IPS-18c (cell line): ENCODE measurements at regions not wholly inside any gene's neighbourhood (a gene's known extent, or its start where the extent isn't known, plus 50 kb on each side); places are given as distances from the start of the nearest gene placed in this dataset.

Experiments
- H3K4me3 ChIP-seq: 2 replicates; pipeline ENCODE4 v1.7.0; 2013; ENCODE audit warnings: low read depth, mild to moderate bottlenecking, low read length, moderate library complexity; ENCODE audit not compliant: insufficient read depth
- H3K9me3 ChIP-seq: one replicate; pipeline ENCODE4 v1.6.1; 2013; ENCODE audit warnings: mild to moderate bottlenecking, low read length, moderate library complexity; ENCODE audit not compliant: control insufficient read depth, insufficient read depth

DNA sequence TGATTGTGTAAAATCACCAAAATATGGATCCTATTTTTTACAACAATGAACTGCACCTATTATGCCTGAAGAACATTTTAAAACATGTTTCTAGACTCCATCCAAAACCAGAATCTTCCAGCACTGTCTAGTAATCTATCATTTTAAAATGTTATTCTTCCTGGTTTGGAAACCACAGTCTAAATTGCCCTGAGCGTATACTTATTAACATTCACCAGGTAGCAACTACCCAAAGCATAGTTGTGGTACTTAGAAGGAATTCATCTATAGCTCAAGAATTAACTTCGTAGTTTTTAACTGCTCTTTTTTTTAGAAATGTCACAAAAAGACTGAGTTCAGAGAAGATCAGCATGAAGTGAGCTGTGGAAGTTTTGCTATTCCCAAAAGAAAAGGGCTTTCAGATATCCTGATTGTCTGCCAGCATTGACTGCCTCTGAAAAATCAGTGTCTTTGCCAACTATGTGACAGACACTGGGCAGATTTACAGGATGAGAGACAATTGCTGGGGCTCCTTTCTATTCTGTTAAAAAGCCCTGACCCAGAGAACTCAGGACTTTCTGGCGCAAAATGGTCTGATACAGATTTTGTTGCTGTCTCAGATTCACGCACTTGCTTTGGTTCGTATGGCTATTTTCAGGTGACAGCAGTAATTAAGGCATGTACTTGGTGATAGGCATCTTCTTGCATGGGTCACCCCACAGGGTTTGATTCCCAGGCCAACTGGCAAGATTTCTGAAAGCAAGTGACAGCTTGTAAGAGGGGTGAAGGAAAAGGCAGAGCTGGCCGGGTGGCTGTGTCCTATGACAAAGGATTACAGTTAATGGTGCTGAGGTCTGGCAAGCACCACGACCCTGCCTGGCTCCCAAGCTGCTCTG, 152.5 kb upstream of the RAI14 start:
- Histone ChIP-seq H3K4me3 (no peak overlapping the region), H3K9me3 (no peaks in the 10 kb centered on the region)

DNA sequence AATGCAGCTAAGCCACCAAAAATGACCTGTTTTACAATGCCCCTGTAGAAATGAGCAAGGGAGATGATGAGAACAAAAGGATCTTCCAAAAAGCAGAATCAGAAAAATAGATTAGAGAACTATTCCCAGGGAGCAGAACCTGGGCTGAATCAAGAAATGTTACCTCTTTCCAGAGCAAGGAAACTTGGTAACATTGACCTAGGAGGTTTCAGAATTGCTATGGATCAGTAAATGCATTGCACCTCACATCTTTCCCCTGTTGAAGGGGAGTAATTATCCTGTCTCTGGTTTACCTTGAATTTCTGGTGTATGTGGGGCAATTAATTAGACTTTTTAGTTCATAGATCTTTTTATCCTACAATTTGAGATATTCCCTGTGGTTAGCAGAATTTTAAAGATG, 151.2 kb upstream of the RAI14 start:
- no peaks in the 10 kb centered on the region for H3K9me3 ChIP-seq
- no peak overlapping the region for H3K4me3 ChIP-seq

- Histone ChIP-seq H3K4me3 (no peak overlapping the region), H3K9me3 (no peaks in the 10 kb centered on the region)
Measured at GRCh38 chr5:34505731-34506130, 150.4 kb upstream of the RAI14 start.

DNA sequence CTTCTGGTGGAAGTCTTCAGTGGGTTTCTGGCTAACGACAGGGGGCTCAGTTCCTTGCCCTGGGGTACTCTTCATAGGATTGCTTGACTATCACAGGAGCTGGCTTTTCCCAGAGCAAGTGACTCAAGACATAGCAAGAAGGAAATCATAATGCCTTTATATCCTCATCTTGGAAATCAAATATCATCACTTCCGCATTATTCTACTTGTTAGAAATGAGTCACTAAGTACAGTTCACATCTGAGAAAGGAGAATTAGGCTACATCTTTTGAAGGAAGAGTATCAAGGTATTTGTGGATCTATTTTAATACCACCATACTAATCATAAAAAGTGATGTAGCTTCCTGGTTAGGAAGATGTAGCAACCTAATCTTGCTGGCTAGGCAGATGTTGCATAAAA, 148.2 kb upstream of the RAI14 start:
- Histone ChIP-seq H3K4me3 (no peak overlapping the region), H3K9me3 (no peaks in the 10 kb centered on the region)

GRCh38 chr5:34509392-34509791, 146.7 kb upstream of the RAI14 start:
- Histone ChIP-seq H3K9me3 (no peaks in the 10 kb centered on the region), H3K4me3 (no peak overlapping the region)

DNA sequence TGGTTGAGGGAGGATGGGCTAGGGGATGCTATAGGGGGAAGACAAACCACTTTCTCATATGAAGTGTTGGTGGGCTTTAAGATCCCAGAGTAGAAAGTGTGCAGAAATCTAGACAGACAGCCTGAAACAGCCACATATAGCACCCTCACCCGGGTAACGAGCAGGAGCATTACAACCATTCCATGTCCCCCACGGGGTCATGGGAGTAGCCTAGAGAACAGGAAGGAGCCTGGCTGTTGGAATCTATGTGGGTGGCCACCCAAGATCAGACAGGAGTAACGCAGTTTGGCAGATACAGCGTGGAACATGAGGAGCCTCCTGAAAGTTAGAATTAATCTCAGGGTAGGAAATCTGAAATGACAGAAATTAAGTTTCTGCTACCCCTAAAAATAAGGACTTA, 146.1 kb upstream of the RAI14 start:
- no peak overlapping the region for H3K4me3 ChIP-seq
- no peaks in the 10 kb centered on the region for H3K9me3 ChIP-seq

GRCh38 chr5:34511063-34511462, 145.1 kb upstream of the RAI14 start:
- Histone ChIP-seq H3K4me3 (no peak overlapping the region), H3K9me3 (no peaks in the 10 kb centered on the region)

DNA sequence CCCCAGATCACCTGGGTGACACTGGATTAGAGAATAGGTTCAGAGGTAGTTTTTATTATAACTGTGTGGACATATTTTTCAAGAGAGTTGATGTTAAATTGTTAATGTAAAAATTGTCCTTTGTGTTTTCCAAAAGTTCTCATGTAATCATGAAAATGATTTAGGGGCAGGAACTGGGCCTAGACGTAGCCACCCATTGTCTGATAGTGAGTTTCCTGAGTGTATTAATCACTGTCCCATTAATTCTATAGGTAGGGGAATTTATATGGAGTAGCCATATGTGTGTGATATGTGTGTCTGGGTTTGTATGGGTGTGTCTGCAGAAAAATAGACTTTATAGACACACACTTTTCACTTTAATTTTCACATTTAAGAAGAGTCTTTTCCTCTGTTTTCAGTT, 144.6 kb upstream of the RAI14 start:
- H3K4me3 ChIP-seq = no peak overlapping the region
- no peaks in the 10 kb centered on the region for H3K9me3 ChIP-seq

GRCh38 chr5:34511915-34512314, 144.2 kb upstream of the RAI14 start:
- Histone ChIP-seq H3K4me3 (no peak overlapping the region), H3K9me3 (no peaks in the 10 kb centered on the region)

DNA sequence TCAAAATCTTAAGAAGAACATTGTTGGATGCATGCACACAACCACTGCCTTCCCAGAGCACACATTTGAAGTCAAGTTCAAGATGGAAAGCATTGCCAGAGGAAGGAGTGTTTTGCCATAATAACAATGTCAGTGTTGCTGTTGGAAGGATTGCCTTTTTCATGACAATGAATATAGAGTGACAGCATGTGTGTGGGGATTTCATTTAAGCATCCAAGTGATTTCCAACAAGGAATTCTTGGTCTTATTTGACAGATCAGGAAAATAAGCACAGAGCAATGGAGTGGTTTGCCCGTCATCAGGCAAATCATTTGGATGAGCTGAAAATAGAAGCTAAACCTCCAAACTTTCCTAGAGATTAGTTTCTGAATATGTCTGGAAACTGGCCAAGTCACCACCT, 140.0 kb upstream of the RAI14 start:
- Histone ChIP-seq H3K9me3 (no peaks in the 10 kb centered on the region), H3K4me3 (no peak overlapping the region)

- Histone ChIP-seq H3K9me3 (no peaks in the 10 kb centered on the region), H3K4me3 (no peak overlapping the region)
Measured at GRCh38 chr5:34516686-34517085, 139.4 kb upstream of the RAI14 start.

DNA sequence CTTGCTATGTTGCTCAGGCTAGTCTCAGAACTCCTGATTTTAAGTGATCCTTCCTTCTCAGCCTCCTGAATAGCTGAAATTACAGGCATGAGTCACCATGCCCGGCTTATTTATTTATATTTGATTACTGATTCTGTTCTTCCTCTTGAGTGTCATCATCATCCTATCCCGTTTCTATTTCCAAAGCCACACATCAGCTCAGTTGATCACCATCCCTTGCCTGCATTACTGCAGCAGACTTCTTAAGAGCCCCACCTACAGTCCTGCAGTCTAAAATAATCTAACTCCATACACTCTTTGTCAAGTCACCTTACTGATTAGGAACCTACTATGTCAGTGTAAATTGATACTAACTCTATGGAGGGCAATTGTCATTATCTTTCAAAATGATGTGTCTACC, 138.9 kb upstream of the RAI14 start:
- Histone ChIP-seq H3K4me3 (no peak overlapping the region), H3K9me3 (no peaks in the 10 kb centered on the region)

GRCh38 chr5:34519489-34520220, 136.5 kb upstream of the RAI14 start:
- H3K4me3 ChIP-seq = no peak overlapping the region
- no peaks in the 10 kb centered on the region for H3K9me3 ChIP-seq

GRCh38 chr5:34521628-34522290, 134.4 kb upstream of the RAI14 start:
- no peak overlapping the region for H3K4me3 ChIP-seq
- no peaks in the 10 kb centered on the region for H3K9me3 ChIP-seq

- Histone ChIP-seq H3K4me3 (no peak overlapping the region), H3K9me3 (no peaks in the 10 kb centered on the region)
Measured at GRCh38 chr5:34522599-34523386, 133.3 kb upstream of the RAI14 start.

- H3K4me3 ChIP-seq = no peak overlapping the region
- H3K9me3 ChIP-seq = no peaks in the 10 kb centered on the region
Measured at GRCh38 chr5:34523387-34523726, 132.8 kb upstream of the RAI14 start.

DNA sequence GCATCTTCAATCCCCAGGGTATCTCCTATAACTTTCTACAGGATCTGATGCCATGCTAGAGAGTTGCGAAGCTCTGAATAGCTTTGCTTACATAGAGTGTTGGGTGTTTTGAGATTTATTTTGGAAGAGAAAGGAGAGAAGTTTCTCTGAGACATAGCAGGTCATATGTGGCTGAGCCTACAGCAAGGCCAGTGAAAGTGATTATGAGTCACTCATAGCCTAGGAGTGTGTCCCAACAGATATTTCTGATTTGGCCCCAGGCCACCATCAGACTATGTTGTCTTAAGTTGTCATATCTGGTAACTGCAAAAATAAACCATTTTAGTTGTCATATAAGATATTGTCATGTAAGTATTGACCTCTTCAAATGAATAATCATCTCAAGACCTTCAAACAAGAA, 132.0 kb upstream of the RAI14 start:
- H3K9me3 ChIP-seq = no peaks in the 10 kb centered on the region
- H3K4me3 ChIP-seq = no peak overlapping the region
